Right lobe of liver (tissue), 6 donors: ENCODE measurements at regions not wholly inside any gene's neighbourhood (a gene's known extent, or its start where the extent isn't known, plus 50 kb on each side); places are given as distances from the start of the nearest gene placed in this dataset.

Experiments
- ATAC-seq, 4 donors: fragments of 200-7000 bp; cut with Tn5 transposase; one replicate each; pipeline ENCODE4 v1.9.1; 2020; ENCODE audit warnings: mild to moderate bottlenecking in 4 of 4, moderate library complexity in 4 of 4
- DNase-seq, 3 donors: peaks; one replicate each; pipeline ENCODE4 v3.0.0-alpha.2; 2020
- H3K27ac ChIP-seq, 3 donors: fragments of 200-600 bp; one replicate each; pipeline ENCODE4 v1.8.0; 2022
- H3K27me3 ChIP-seq, 2 donors: fragments of 200-600 bp; one replicate each; pipeline ENCODE4 v1.8.0; 2022
- H3K36me3 ChIP-seq, 4 donors: fragments of 200-600 bp; sonication (generic) in 1 of 4; one replicate each; pipeline versions ENCODE4 v1.5.1 to v1.8.0; 2017 to 2022; ENCODE audit warnings: control low read depth in 1 of 4
- H3K4me1 ChIP-seq, 4 donors: fragments of 200-600 bp; sonication (generic) in 1 of 4; one replicate each; pipeline versions ENCODE4 v1.5.1 to v1.8.0; 2017 to 2022; ENCODE audit warnings: control low read depth in 1 of 4
- H3K4me3 ChIP-seq, 3 donors: fragments of 200-600 bp; one replicate each; pipeline ENCODE4 v1.8.0; 2022
- H3K9me3 ChIP-seq, 4 donors: fragments of 200-600 bp; sonication (generic) in 1 of 4; one replicate each; pipeline versions ENCODE4 v1.5.1 to v1.8.0; 2017 to 2022; ENCODE audit warnings: control low read depth in 1 of 4
- CTCF ChIP-seq, 4 donors: fragments of 200-600 bp in 3 of 4; fragments of 450-650 bp in 1 of 4; IDR thresholded peaks; one replicate each; pipeline versions ENCODE4 v1.5.1 to v1.8.0; 2016 to 2022; ENCODE audit warnings: antibody characterized with exemption in 4 of 4, mild to moderate bottlenecking in 2 of 4
- POLR2A ChIP-seq: fragments of 450-650 bp; IDR thresholded peaks from one replicate; pipeline ENCODE4 v1.6.1; 2017; ENCODE audit warnings: antibody characterized with exemption, mild to moderate bottlenecking
- WGBS: methylation state at CpG from one replicate; pipeline ENCODE4 v1.1.6; 2018; ENCODE audit warnings: low coverage, low lambda C conversion rate; ENCODE audit not compliant: insufficient coverage; ENCODE audit errors: missing lambda C conversion rate; 5-methylcytosine and 5-hydroxymethylcytosine counted together
- intact Hi-C, 2 donors: fragments of 100-400 bp; cut with DNase I; formaldehyde crosslinking; loops; one replicate each; pipeline versions ENCODE4 v1.11.2 to v1.14.1; 2022
- donor health status: DM: no; HTN: yes; CAD: no.
- donor health status: DM: no; HTN: no; CAD: no.
- donor health status: DM: no; HTN: no; CAD: no.
- donor health status: DM: no; HTN: yes; CAD: no.
- donor health status: DM: no; HTN: yes; CAD: no.

- ATAC-seq (no peak), DNase-seq (no peak)
- intact Hi-C loops, result no loop called here
- no peak overlapping the region for H3K27ac ChIP-seq
- no peaks in the 10 kb centered on the region for H3K36me3 ChIP-seq
- no peaks in the 10 kb centered on the region for H3K9me3 ChIP-seq
- TF ChIP-seq CTCF (IDR thresholded peaks at IDR 0.05) (no peak), POLR2A (no peak)
- 62% methylated on average over 2 of the region's 2 CpGs for whole genome bisulfite sequencing
- H3K4me1 ChIP-seq, result no peaks in the 10 kb centered on the region
- H3K27me3 ChIP-seq, result no peaks in the 10 kb centered on the region
- no peak overlapping the region for H3K4me3 ChIP-seq
Measured at GRCh38 chr1:105865546-105865945, 1190.9 kb upstream of the PRMT6 start.

GRCh38 chr1:105872817-105873216 lies 1183.7 kb upstream of the PRMT6 start:
- Histone ChIP-seq H3K27me3 (no peaks in the 10 kb centered on the region), H3K9me3 (no peaks in the 10 kb centered on the region), H3K36me3 (no peaks in the 10 kb centered on the region), H3K27ac (no peak overlapping the region), H3K4me1 (no peaks in the 10 kb centered on the region), H3K4me3 (no peak overlapping the region)
- no peak for DNase-seq
- no peak for ATAC-seq
- no CpG with 5 or more reads among the region's 1 CpG for WGBS
- TF ChIP-seq CTCF (IDR thresholded peaks at IDR 0.05), result no peak
- TF ChIP-seq POLR2A, result no peak
- intact Hi-C loops, result no loop called here

- Histone ChIP-seq H3K27me3 (no peaks in the 10 kb centered on the region), H3K36me3 (no peaks in the 10 kb centered on the region), H3K9me3 (no peaks in the 10 kb centered on the region), H3K4me1 (no peaks in the 10 kb centered on the region), H3K4me3 (no peak overlapping the region), H3K27ac (no peak overlapping the region)
- ATAC-seq (no peak), DNase-seq (no peak)
- TF ChIP-seq CTCF (IDR thresholded peaks at IDR 0.05) (no peak), POLR2A (no peak)
- intact Hi-C loops, result no loop called here
Measured at GRCh38 chr1:105874621-105875020, 1181.9 kb upstream of the PRMT6 start.

- H3K4me1 ChIP-seq, result no peaks in the 10 kb centered on the region
- H3K9me3 ChIP-seq, result no peaks in the 10 kb centered on the region
- no peak for ATAC-seq
- DNase-seq, result no peak
- no peaks in the 10 kb centered on the region for H3K27me3 ChIP-seq
- H3K27ac ChIP-seq, result no peak overlapping the region
- intact Hi-C loops, result no loop called here
- H3K4me3 ChIP-seq, result no peak overlapping the region
- TF ChIP-seq CTCF (IDR thresholded peaks at IDR 0.05), result no peak
- TF ChIP-seq POLR2A, result no peak
- H3K36me3 ChIP-seq, result no peaks in the 10 kb centered on the region
Measured at GRCh38 chr1:105886309-105886708, 1170.2 kb upstream of the PRMT6 start.

- no peak for DNase-seq
- Histone ChIP-seq H3K4me3 (no peak overlapping the region), H3K27ac (no peak overlapping the region), H3K27me3 (no peaks in the 10 kb centered on the region), H3K4me1 (no peaks in the 10 kb centered on the region), H3K36me3 (no peaks in the 10 kb centered on the region), H3K9me3 (no peaks in the 10 kb centered on the region)
- 54% methylated on average over 12 of the region's 13 CpGs for WGBS
- TF ChIP-seq CTCF (IDR thresholded peaks at IDR 0.05) (no peak), POLR2A (no peak)
- intact Hi-C loops, result no loop called here
- ATAC-seq, result no peak
Measured at GRCh38 chr1:105891308-105891707, 1165.2 kb upstream of the PRMT6 start.
